GM19438 (cell line): ENCODE measurements at regions not wholly inside any gene's neighbourhood (a gene's known extent, or its start where the extent isn't known, plus 50 kb on each side); places are given as distances from the start of the nearest gene placed in this dataset.

Experiments
- ATAC-seq: cut with Tn5 transposase; IDR thresholded peaks from one replicate; pipeline ENCODE4 v1.9.1; 2021; ENCODE audit warnings: low read depth; ENCODE audit not compliant: unreplicated experiment

- ATAC-seq, result no peak
Measured at GRCh38 chr10:36164556-36165504, 522.7 kb upstream of the FZD8 start.

- ATAC-seq, result no peak
Measured at GRCh38 chr10:36163827-36164226, 521.7 kb upstream of the FZD8 start.

GRCh38 chr10:36157486-36157885 is 515.4 kb upstream of the FZD8 start:
- ATAC-seq, result no peak

GRCh38 chr10:36148207-36148606 is 506.1 kb upstream of the FZD8 start:
- no peak for ATAC-seq

GRCh38 chr10:36147529-36147928 is 505.4 kb upstream of the FZD8 start:
- no peak for ATAC-seq

GRCh38 chr10:36141856-36142560 is 499.9 kb upstream of the FZD8 start:
- ATAC-seq, result no peak

- no peak for ATAC-seq
Measured at GRCh38 chr10:36129051-36129450, 487.0 kb upstream of the FZD8 start.

- ATAC-seq, result no peak
Measured at GRCh38 chr10:36126076-36126475, 484.0 kb upstream of the FZD8 start.

- ATAC-seq, result no peak
Measured at GRCh38 chr10:36119455-36119854, 477.4 kb upstream of the FZD8 start.

GRCh38 chr10:36118314-36118713 is 476.2 kb upstream of the FZD8 start:
- ATAC-seq, result no peak

GRCh38 chr10:36117890-36118289 is 475.8 kb upstream of the FZD8 start:
- ATAC-seq, result no peak

GRCh38 chr10:36117231-36117630 is 475.1 kb upstream of the FZD8 start:
- no peak for ATAC-seq

- ATAC-seq, result no peak
Measured at GRCh38 chr10:36116731-36117130, 474.6 kb upstream of the FZD8 start.

- no peak for ATAC-seq
Measured at GRCh38 chr10:36116040-36116439, 473.9 kb upstream of the FZD8 start.

GRCh38 chr10:36115364-36115763 is 473.3 kb upstream of the FZD8 start:
- ATAC-seq, result no peak

- ATAC-seq, result no peak
Measured at GRCh38 chr10:36114913-36115312, 472.8 kb upstream of the FZD8 start.

- ATAC-seq, result no peak
Measured at GRCh38 chr10:36114141-36114540, 472.0 kb upstream of the FZD8 start.

- ATAC-seq, result no peak
Measured at GRCh38 chr10:36111676-36112075, 469.6 kb upstream of the FZD8 start.

- ATAC-seq, result no peak
Measured at GRCh38 chr10:36110097-36110496, 468.0 kb upstream of the FZD8 start.

GRCh38 chr10:36109399-36110023 is 467.4 kb upstream of the FZD8 start:
- no peak for ATAC-seq

- ATAC-seq, result no peak
Measured at GRCh38 chr10:36097696-36098095, 455.6 kb upstream of the FZD8 start.
